Cardiac septum (tissue), 1 donor: ENCODE measurements at regions not wholly inside any gene's neighbourhood (a gene's known extent, or its start where the extent isn't known, plus 50 kb on each side); places are given as distances from the start of the nearest gene placed in this dataset.

ENCODE experiments used
- DNase-seq: peaks from one replicate; pipeline ENCODE4 v3.0.0-alpha.2; 2020; ENCODE audit warnings: low spot score
- intact Hi-C: fragments of 100-400 bp; cut with DNase I; formaldehyde crosslinking; loops from one replicate; pipeline ENCODE4 v1.14.0; 2022
- donor health status: DM: no; HTN: no; CAD: no.

DNA sequence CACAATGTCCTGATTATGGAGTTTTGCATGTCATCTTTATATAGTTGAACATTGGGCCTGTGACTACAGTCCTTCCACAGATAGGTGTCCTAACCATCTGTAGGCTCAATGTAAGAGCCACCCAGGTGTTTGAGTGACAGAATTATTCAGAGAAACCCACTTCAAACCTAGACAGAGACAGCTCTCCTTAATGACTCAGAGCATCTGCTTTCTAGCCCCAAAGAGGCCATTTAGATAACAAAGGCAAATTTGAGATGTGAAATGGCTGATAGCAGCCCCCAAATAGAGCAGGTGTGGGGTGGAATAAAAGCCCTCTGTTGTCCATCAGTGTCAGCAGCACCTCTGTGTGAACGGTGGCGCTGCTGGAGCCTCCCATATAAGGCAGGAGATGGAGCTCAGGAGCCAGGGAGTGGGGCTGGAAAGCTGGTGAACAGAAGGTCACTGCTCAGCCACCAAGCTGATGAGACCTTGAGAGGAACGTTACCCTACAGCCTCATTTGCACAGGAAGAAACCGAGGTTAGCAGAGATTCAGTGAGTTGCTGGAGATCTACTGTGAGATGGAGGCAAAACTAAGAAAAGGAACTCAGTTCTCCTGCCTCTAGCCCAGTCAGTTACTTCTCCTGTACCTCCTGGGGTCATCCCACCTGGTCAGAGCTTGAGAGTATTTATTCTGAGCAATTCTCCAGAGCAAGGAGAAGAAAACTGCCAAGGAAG, 153.3 kb upstream of the LNX1 start:
- DNase-seq = no peak
- intact Hi-C loops = no loop called here

DNA sequence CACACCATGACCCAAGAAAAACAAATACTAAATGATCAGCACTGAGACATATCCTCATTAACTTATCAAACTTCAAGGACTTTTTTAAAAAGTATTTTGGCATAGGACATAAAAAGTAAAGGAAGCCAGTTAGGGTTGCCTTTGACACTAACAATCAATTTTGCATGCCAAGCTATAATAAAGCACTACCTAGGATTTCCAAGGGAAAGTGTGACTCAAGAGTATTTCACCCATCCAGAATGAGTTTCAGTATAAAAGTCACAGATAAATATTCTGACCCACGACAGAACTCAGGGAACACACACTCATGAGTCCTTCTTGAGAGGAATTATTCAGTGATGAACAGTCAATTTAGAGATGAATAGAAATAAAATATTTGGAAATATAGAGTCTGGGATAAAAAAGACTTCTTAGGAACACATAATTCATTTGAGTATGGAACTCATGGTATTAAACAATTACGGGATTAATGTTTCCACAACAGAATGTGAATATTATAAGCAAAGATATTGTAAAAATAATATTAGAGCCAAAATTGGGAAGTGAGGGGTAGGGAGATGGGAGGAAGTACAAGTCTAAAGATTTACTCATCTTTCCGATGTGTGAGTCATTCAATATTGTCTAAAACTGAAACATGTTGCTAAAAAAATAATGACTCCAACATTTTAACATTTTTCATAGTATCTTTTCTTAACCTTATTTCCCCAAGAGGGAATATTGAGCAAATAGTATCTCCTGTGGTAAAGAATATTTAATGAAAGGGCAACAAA, 143.5 kb upstream of the LNX1 start:
- no peak for DNase-seq
- intact Hi-C loops = no loop called here

DNA sequence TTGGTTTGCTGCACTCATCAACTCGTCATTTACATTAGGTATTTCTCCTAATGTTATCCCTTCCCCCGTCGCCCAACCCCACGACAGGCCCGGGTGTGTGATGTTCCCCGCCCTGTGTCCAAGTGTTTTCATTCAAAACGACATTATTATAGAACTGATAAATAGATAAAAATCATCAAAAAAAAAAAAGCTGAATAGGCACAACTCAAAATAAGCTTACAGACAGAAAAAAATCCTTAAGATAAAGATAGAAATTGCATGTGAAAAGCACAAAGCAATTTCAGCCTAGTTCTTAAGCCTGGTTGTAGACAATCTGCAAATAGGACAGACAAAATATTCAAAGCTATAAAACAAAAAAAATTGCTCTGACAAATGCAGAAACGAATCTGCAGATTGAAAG, 142.9 kb upstream of the LNX1 start:
- intact Hi-C loops = no loop called here

DNA sequence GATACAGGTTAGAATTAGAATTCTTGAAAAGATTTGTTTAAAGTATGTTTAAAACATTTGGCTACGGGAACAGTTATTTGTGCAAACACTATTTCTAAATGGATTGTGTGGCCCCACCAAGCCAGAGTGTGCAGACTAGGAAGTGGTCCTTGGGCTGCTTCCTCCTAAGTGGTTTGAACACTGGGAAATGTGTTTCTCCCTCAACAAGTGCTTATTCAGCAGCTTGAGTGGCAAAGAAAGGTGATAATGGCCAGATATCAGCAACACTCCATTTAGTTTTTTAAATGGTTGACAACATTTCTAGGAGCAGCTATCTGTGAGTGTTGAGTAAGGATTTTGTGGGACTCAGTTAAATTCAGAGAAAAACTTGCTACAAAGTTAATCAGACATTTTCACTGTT, 141.4 kb upstream of the LNX1 start:
- intact Hi-C loops = no loop called here
- DNase-seq = no peak

More for the DNA sequence above, 142.9 kb upstream of the LNX1 start:
- no peak for DNase-seq

DNA sequence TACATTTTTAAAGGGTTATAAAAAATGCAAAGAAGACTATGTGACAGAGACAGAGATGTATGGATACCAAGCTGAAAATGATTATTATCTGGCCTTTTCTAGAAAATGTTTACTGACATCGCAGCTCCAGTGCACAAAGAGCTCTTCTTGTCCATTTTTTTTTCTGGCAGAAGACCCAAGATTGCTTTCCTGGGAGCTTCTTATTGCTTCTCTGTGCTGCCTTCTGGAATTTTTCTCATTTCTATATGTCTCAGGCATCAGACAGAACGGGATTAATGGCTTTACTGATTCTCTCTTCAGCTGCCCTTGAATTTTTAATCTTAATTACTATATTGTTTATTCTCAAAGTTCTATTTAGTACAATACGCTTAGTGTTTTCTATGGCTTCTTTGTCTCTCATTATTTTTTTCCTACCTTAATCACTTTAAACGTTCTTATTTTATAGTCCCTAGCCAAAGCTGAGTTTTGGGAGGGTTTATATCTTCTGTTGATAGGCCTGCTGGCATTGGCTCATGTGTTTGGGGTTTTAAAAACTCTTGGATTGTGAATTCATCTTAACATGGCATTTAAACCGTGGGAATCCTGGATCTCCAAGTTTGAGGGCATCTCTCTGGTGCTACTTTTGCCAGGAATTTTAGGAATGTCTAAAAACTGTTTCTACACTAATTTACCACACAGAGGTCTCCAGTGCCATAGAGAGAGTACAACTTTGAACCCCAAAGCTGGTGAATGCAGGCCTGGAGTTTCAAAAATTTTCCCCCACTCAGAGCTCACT, 138.9 kb upstream of the LNX1 start:
- DNase-seq = no peak
- intact Hi-C loops = no loop called here

DNA sequence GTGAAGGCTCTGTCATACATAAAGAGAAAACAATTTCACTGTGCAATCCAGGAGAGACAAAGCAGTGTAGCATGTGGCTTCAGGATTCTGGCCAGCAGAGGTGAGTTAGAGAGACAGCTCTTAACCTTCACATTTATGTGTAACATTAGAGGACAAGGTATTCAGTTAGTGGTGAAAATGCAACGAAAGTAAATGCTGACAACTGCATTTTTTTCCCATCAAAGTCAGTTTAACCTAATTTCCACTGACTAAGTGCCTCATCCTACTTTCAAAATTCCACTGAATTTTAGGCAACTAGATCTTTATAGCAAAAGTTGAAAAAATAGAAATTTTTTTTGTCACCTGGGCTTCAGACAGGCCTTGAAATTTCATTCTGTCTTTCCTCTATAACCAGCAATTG, 130.8 kb upstream of the LNX1 start:
- intact Hi-C loops = no loop called here

DNA sequence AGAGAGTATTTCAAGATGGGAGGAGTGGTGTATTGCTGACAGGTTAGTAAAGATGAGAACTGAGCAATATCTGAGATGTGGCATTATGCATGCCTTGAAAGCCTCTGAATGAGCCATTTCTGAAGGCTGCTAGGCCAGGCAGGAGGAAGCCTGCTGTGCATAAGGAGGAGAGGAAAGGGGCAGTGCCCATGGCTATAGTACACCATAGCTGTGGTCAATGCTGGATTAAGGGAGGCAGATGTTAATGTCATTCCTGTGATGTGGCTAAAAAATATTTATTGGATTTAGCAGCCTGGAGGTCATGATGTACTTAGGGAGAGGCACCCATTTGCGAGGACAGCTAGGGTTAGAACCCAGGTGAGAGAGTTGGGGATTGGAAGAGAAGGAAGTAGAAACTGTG, 130.0 kb upstream of the LNX1 start:
- DNase-seq = no peak
- intact Hi-C loops = no loop called here

More for the DNA sequence above, 130.8 kb upstream of the LNX1 start:
- no peak for DNase-seq

DNA sequence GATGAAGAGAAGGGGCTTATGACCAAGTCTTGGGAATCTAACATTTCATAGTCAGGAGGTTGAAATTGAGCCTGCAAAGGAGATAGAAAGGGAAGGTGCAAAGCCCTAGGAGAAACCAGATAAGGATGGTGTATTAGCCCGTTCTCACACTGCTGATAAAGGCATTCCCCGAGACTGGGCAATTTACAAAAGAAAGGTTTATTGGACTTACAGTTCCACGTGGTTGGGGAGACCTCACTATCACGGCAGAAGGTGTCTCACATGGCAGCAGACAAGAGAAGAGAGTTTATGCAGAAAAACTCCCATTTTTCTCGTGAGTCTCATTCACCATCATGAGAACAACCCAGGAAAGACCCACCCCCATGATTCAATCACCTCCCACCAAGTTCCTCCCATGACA, 129.5 kb upstream of the LNX1 start:
- intact Hi-C loops = no loop called here
- no peak for DNase-seq

DNA sequence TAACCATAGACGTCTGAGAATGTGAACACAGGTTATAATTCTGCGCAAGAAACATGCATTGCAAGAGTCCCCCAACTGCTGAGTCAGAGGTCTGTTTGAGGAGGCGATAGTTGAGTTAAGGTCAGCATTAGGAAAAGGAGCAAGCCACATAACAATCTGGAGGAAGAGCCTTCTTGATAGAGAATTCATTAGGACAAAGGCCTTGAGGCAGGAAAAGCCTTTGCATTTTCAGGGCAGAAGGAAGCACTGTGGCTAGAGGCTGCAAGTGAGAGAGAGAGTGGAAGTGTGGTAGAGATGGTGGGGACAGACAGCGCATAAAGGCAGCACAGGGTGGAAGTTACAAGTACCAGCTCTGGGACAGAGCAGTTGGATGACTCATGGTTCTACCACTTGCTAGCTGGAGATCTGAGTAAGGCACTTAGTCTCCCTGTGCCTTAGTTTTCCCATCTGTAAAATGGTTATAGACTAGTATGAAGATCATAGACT, 125.8 kb upstream of the LNX1 start:
- intact Hi-C loops = no loop called here

DNA sequence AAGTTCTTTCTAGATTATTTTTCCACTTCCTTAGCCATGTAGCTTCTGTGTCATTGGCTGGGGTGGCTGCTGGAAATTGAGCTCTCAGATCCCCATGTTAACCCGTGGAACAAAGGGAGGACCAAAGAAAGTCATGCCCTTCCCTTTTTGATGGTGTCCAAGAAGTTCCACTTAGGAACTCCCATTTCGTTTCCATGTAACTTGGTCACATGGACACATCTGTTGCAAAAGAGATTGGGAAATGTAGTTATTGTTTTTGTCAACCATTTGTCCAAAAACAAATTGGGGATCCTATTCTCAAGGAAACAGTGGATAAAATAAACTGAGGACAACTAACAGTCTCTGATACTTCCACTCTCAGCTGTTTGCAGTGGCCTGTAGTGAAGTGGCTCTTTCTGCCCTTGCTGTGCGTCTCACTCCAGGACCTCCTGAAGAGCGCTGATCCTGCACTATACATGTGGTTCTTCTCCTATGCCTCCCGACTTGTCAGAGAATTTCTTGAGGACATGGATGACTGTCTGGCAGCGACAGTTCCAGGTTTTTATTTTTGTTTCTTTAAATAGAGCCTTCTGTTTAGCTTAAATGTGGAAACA, 125.3 kb upstream of the LNX1 start:
- intact Hi-C loops = no loop called here
- DNase-seq = no peak

More for the DNA sequence above, 125.8 kb upstream of the LNX1 start:
- no peak for DNase-seq

DNA sequence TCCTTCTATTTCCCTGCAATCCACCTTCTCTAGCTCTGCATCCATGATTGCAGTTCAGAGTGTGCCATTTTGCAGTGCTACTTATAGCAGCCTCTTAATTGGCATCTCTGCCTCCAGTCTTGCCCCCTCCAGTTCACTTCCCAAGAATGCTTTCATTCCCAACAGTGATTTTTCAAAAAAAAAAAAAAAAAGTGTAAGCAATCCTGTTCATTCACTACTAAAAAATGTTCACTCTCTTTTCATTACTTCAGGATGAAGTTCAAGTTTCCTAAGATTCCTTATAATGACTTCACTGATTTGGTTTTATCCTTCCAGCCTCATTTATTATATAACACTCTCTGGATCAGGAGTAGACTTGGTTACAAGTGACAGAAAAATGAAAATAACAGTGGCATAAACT, 124.7 kb upstream of the LNX1 start:
- intact Hi-C loops = no loop called here
- no peak for DNase-seq

DNA sequence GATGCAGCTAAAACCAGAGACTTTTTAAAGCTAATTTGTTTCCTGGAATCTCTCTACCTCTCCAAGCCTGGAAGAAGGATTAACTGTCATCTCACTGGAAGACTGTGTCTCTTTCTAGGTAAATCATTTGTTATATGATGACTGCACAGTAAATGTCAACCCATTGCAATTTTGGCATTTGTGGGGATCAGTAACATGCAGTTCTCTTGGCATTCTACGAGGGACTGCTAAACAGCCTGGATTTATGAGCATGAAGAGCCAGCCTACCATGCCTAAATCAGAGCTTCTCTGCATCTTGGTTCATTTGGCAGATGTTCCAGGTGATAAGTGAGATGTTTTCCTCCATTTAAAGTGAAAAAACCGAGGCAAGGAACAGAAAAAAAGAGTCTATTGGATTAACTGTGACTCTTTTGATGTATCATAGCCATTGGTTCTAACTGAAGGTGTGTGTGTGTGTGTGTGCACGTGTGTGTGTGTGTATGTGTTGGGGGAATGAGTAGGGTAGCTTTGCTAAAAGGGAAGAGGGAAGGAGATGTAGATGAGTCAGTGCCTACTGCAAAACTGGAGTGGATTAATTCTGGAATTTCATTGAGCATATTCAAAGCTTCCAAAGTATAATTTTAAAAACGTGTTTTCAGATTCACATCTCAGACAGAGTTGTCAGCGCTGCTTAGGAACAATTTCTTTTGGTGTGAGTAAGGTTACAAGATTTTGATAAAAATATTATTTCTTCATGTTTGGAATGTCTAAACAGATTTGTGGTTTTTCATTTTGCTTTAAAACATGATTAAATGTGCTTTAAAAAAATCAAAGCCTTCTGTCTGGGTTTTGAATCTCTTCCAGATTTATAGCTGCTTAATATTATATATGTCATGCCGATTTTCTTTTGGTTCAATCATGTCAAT, 123.2 kb upstream of the LNX1 start:
- no peak for DNase-seq
- intact Hi-C loops = no loop called here

DNA sequence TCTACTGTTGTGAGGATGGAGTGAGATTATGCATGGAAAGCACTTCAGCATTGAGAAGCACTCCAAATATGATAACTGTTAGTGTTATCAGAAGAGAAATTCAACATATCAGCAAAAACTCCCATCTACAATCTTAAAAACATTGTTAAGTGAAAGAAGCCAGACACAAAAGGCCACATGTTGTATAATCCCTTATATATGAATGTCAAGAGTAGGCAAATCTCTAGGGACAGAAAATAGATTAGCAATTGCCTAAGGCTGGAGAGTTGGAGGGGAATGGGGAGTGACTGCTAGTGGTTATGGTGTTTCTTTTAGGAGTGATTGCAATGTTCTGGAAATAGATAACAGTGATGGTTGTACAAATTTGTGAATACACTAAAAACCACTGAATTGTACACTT, 122.5 kb upstream of the LNX1 start:
- DNase-seq = no peak
- intact Hi-C loops = no loop called here

DNA sequence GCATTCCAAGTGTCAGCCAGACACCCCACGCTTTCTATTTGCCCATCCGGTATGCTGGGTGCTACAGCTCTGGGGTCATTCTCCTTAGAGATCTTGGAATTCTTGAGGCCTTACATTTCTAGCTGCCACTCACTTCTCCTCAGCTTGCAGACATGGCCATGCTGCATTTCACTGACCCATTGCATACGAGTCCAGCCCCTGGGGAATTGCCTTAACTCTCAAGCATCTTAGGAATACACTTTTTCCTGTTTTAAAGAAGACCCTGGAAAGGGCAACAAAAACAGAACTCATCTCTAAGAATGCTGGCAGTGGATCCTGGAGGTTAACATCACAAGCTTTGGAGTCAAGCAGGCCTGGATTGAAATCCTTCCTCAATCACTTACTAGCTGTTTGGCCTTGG, 122.0 kb upstream of the LNX1 start:
- intact Hi-C loops = no loop called here
- no peak for DNase-seq

DNA sequence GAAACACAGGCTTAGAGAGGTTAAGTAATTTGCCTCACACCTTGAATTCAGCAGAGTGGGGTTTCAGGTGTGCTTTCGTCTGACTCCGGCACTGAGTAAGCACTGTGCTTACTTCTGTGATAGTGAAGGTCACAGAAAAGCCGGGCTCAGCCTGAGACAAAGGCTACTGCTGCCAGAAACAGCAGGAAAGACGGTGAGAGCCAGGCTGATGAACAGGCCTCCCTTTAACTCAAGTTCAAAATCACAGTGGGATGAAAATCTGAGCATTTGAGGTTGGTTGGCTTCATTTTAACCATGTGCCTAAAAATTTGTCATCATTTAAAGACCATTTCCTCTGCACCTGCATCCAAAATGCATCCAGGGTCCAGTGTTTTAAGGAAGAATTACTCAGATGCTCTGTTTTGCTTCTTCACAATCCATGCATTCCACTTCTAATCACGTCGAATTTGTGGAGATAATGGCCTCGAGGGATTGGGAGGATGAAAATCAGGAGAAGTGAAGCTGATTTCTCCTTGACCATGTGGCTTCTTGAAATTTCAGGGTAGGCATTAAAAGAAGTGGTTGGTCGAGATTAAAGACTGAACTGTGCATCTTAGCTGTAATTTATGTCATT, 121.2 kb upstream of the LNX1 start:
- no peak for DNase-seq
- intact Hi-C loops = no loop called here

DNA sequence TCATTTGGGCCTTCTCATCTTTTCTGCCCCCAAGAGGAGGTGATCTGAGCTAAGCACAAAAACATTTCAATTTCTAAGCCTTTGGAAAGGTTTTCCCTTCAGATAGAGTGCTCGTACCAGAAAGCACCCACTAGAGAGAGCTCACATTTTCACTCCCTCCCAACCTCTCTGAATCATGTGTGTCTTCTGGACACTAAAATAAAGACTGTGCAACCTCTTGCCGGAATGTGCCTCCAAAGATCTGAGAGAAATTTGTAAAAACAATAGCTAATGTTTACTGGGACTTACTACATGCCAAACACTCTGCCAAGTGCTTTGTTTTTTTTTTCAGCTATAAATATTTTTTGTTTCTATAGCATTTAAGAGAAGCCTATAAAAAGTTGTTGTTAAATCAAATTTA, 120.6 kb upstream of the LNX1 start:
- DNase-seq = no peak
- intact Hi-C loops = no loop called here

DNA sequence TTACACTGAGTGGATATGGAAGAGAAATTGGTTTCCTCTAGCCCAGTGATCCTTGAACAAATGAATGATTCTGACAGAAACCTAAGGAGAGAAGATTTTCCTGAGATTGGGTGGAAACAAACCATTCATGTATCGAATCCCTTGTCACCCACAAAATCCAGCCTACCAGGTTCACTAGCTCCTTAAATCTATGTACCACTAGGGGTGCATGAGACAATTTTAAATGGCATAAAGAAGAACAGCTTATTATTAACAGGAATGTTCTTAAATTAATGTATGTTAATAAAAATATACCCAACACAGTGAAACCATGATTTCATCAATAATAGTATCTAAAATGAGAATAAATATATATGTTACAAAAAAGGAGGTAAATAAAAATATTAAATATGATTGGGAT, 118.4 kb upstream of the LNX1 start:
- no peak for DNase-seq
- intact Hi-C loops = loop anchor here (5.0 to 10.0 kb wide), 5 partner anchors 143 to 695 kb away; partner anchors contain the start of gene CHIC2

DNA sequence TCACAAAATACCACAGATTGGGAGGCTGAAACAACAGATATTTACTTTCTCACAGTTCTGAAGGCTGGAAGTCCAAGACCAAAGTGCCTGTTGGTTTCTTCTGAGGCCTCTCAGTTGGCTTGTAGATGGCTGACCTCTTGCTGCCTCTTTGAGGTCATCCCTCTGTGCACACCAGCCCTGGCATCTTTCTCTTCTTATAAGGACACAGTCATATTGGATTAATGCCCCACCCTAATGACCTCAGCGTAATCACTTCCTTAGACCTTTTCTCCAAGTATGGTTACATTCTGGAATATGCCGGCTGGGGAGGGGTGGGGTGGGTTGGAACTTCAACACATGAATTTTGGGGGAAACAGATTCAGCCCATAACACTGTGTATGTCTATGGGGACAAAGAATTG, 116.2 kb upstream of the LNX1 start:
- DNase-seq = no peak
- intact Hi-C loops = loop anchor here (5.0 to 10.0 kb wide), 5 partner anchors 145 to 693 kb away; partner anchors contain the start of gene CHIC2
